ENCODE measurements at regions not wholly inside any gene's neighbourhood (a gene's known extent, or its start where the extent isn't known, plus 50 kb on each side); places are given as distances from the start of the nearest gene placed in this dataset.

- DNase-seq = no peak
- no peak for ATAC-seq
- intact Hi-C loops (cut with DNase I, micrococcal nuclease) = no loop called here
Measured at GRCh38 chr2:196563876-196564275, 75.6 kb upstream of the CCDC150 start.

- intact Hi-C loops (cut with DNase I, micrococcal nuclease) = no loop called here
- no peak for DNase-seq
- ATAC-seq = no peak
Measured at GRCh38 chr2:196565106-196565765, 74.3 kb upstream of the CCDC150 start.

- ATAC-seq (no peak), DNase-seq (no peak)
- intact Hi-C loops (cut with DNase I, micrococcal nuclease) = no loop called here
Measured at GRCh38 chr2:196565982-196566381, 73.5 kb upstream of the CCDC150 start.

- ATAC-seq (no peak), DNase-seq (no peak)
- intact Hi-C loops (cut with DNase I, micrococcal nuclease) = no loop called here
Measured at GRCh38 chr2:196566961-196567666, 72.4 kb upstream of the CCDC150 start.

DNA sequence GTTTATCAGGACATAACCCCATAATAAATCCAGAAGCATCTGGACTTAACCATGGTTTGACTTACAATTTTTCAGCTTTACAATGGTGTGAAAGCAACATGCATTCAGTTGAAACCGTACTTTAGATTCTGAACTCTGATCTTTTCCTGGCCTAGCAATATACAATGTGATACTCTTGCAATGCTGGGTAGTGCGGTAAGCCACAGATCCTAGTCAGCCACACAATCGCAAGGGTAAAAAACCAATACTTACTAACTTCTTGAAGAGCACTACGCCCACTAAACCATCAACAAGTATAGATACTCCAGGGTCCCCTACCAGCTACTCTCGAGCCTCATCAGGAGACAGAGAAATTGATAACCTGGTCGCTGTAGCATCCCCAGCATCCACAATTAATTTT is 71.0 kb upstream of the CCDC150 start:
- ATAC-seq = no peak
- DNase-seq = no peak
- intact Hi-C loops (cut with DNase I, micrococcal nuclease) = no loop called here

DNA sequence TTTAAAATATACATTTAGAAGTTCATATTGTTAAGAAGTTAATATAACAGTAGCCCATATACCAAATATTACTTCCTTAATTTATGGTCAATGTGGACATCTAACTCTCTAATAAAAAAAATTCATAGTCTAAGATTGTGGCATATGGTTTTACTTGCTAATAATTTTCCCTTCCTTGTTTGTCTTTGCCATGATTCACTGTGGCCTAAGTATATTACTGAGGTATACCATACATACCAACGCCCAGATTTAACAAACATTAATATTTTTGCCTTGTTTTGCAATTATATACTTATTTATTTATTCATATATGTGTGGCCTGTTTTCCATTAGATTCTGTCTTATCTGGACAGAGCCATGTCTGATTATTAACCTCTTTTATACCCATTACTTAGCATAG is 54.6 kb upstream of the CCDC150 start:
- intact Hi-C loops (cut with DNase I, micrococcal nuclease) = no loop called here
- no peak for DNase-seq
- no peak for ATAC-seq

GRCh38 chr2:196586511-196586991 is 53.0 kb upstream of the CCDC150 start:
- no peak for DNase-seq
- intact Hi-C loops (cut with DNase I, micrococcal nuclease) = no loop called here
- ATAC-seq = no peak

DNA sequence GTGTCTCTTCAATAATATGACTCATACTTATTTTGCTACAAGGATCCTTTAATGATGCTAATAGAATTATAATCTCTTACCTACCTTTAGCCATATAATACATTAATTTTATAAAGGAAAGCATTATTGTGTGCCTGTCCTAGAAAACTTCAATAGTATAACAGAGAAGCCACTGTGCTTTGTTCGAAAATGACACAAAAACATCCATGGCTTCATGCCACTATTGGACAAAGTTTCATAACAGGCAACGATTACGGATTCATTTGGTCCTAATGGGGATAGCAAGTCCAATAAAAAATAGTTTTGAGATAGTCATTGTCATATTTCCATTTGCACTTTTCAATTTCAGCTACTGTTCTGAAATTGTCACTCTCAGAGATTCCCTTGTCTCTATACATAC is 52.5 kb upstream of the CCDC150 start:
- DNase-seq (no peak), ATAC-seq (no peak)
- intact Hi-C loops (cut with DNase I, micrococcal nuclease) = no loop called here

- intact Hi-C loops (cut with DNase I, micrococcal nuclease) = no loop called here
- no peak for ATAC-seq
- DNase-seq = no peak
Measured at GRCh38 chr2:196587739-196588138, 51.8 kb upstream of the CCDC150 start.

- intact Hi-C loops (cut with DNase I, micrococcal nuclease) = no loop called here
- no peak for ATAC-seq
- no peak for DNase-seq
Measured at GRCh38 chr2:196589419-196589818, 50.1 kb upstream of the CCDC150 start.

All from left colon (tissue), 2 donors.